ENCODE measurements at regions not wholly inside any gene's neighbourhood (a gene's known extent, or its start where the extent isn't known, plus 50 kb on each side); places are given as distances from the start of the nearest gene placed in this dataset.
A peak's percentile ranks its signal among the peaks of the same experiment; 100 is the strongest.

- H3K36me3 ChIP-seq (replicated peaks; ENCODE audit: low read depth, low read length), result no peaks in the 10 kb centered on the region
- H3K27ac ChIP-seq (ENCODE audit: low read length), result no peak overlapping the region
- peaks cover 23% of the 10 kb centered on the region for H3K4me1 ChIP-seq (ENCODE audit: low read length)
- H4K20me1 ChIP-seq (ENCODE audit: insufficient read depth, low read length), result no peaks in the 10 kb centered on the region
- H3K4me3 ChIP-seq (ENCODE audit: low read length), result no peak overlapping the region
- H3K9me3 ChIP-seq (ENCODE audit: insufficient read depth, low read length), result no peaks in the 10 kb centered on the region
- H3K9ac ChIP-seq (ENCODE audit: low read length), result no peak overlapping the region
- H3K4me2 ChIP-seq (ENCODE audit: low read length), result no peak overlapping the region
- H3K79me2 ChIP-seq (ENCODE audit: low read length), result no peaks in the 10 kb centered on the region
- TF ChIP-seq EZH2phosphoT487 (IDR thresholded peaks at IDR 0.05; ENCODE audit: low read depth), result no peak
- TF ChIP-seq, protein P1, sequence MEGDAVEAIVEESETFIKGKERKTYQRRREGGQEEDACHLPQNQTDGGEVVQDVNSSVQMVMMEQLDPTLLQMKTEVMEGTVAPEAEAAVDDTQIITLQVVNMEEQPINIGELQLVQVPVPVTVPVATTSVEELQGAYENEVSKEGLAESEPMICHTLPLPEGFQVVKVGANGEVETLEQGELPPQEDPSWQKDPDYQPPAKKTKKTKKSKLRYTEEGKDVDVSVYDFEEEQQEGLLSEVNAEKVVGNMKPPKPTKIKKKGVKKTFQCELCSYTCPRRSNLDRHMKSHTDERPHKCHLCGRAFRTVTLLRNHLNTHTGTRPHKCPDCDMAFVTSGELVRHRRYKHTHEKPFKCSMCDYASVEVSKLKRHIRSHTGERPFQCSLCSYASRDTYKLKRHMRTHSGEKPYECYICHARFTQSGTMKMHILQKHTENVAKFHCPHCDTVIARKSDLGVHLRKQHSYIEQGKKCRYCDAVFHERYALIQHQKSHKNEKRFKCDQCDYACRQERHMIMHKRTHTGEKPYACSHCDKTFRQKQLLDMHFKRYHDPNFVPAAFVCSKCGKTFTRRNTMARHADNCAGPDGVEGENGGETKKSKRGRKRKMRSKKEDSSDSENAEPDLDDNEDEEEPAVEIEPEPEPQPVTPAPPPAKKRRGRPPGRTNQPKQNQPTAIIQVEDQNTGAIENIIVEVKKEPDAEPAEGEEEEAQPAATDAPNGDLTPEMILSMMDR (IDR thresholded peaks at IDR 0.05; ENCODE audit: low read depth, low read length), result no peak
- H2AFZ ChIP-seq (ENCODE audit: low read depth, low read length), result no peak overlapping the region
- no peaks in the 10 kb centered on the region for H3K27me3 ChIP-seq (ENCODE audit: low read depth, low read length)
These were observed 64.7 kb upstream of the TOP3B start for GRCh38 chr22:22047266-22047665.

GRCh38 chr22:22046370-22046769, 63.8 kb upstream of the TOP3B start:
- Histone ChIP-seq H4K20me1 (ENCODE audit: insufficient read depth, low read length) (no peaks in the 10 kb centered on the region), H3K9me3 (ENCODE audit: insufficient read depth, low read length) (no peaks in the 10 kb centered on the region), H3K27me3 (ENCODE audit: low read depth, low read length) (no peaks in the 10 kb centered on the region), H2AFZ (ENCODE audit: low read depth, low read length) (no peak overlapping the region), H3K9ac (ENCODE audit: low read length) (no peak overlapping the region), H3K27ac (ENCODE audit: low read length) (no peak overlapping the region), H3K4me3 (ENCODE audit: low read length) (no peak overlapping the region), H3K4me1 (ENCODE audit: low read length) (peaks cover 31% of the 10 kb centered on the region), H3K79me2 (ENCODE audit: low read length) (no peaks in the 10 kb centered on the region), H3K36me3 (replicated peaks; ENCODE audit: low read depth, low read length) (no peaks in the 10 kb centered on the region), H3K4me2 (ENCODE audit: low read length) (no peak overlapping the region)
- no peak for TF ChIP-seq EZH2phosphoT487 (IDR thresholded peaks at IDR 0.05; ENCODE audit: low read depth)
- TF ChIP-seq, protein P1 (IDR thresholded peaks at IDR 0.05; ENCODE audit: low read depth, low read length), result no peak

DNA sequence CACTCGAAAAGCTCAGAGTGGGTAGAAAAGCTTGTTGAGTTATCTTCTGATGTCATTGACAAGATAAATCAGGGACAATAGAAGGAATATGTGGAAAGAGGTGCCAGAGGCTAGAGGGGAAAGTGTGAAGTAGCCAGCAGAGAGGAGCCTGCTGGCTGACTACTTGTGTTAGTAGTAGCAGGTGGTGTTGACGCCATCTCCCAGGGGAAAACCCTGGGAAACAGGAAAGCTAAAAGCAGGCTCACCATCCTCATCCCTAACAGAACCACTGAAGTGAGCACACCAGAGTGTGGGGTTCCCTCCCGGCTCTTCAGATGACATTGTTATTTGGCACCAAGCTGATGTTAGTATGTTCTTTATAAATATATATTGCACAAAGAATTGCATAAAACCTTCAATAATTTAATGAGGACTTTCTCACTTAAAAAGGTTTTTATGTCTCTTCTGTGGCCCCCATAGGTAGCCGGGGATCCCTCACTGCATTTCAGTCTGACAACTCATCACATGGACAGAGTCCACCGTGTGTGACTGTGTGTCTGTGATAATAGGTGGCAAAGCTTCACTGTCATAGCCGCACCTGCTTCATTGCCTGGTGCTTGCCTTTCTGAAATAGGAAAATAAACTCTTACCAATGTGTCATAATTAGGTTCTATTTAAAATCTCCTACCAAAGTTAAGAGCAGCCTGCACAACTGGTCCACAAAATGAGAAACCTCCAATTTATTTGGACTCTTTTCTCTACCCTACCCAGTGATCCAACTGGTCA, 63.2 kb upstream of the TOP3B start:
- no peaks in the 10 kb centered on the region for H3K36me3 ChIP-seq (replicated peaks; ENCODE audit: low read depth, low read length)
- TF ChIP-seq, protein P1 (IDR thresholded peaks at IDR 0.05; ENCODE audit: low read depth, low read length), result no peak
- TF ChIP-seq EZH2phosphoT487 (IDR thresholded peaks at IDR 0.05; ENCODE audit: low read depth), result no peak
- H3K27ac ChIP-seq (ENCODE audit: low read length), result no peak overlapping the region
- peaks cover 31% of the 10 kb centered on the region for H3K4me1 ChIP-seq (ENCODE audit: low read length)
- H3K4me2 ChIP-seq (ENCODE audit: low read length), result no peak overlapping the region
- no peak overlapping the region for H2AFZ ChIP-seq (ENCODE audit: low read depth, low read length)
- no peak overlapping the region for H3K4me3 ChIP-seq (ENCODE audit: low read length)
- H3K27me3 ChIP-seq (ENCODE audit: low read depth, low read length), result no peaks in the 10 kb centered on the region
- H3K9me3 ChIP-seq (ENCODE audit: insufficient read depth, low read length), result no peaks in the 10 kb centered on the region
- no peaks in the 10 kb centered on the region for H3K79me2 ChIP-seq (ENCODE audit: low read length)
- H4K20me1 ChIP-seq (ENCODE audit: insufficient read depth, low read length), result no peaks in the 10 kb centered on the region
- H3K9ac ChIP-seq (ENCODE audit: low read length), result no peak overlapping the region

DNA sequence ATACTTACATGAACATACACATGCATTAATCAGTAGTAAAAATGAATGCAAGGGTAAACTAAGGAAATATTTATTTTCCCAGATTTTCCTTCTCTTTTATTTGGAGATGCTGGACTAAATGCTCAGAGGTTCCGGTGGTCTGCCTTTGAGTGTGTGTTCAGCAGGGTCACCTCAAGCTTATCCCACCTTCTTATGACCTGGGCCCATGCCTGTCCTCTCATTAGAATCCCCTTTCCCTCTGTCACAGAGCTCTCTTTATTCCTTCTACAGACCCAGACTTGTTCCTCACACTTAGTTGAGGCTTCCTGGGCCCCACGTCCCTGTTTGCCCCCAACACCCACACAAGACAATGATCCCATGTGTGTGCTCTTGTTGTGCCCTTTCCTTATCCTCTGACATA, 61.6 kb upstream of the TOP3B start:
- Histone ChIP-seq H3K4me2 (ENCODE audit: low read length) (peak overlapping the region; percentile 37; the same call in 1 of the 2 replicates), H3K4me1 (ENCODE audit: low read length) (peaks cover 31% of the 10 kb centered on the region), H2AFZ (ENCODE audit: low read depth, low read length) (no peak overlapping the region), H3K9ac (ENCODE audit: low read length) (no peak overlapping the region), H3K27me3 (ENCODE audit: low read depth, low read length) (no peaks in the 10 kb centered on the region), H3K9me3 (ENCODE audit: insufficient read depth, low read length) (no peaks in the 10 kb centered on the region), H3K36me3 (replicated peaks; ENCODE audit: low read depth, low read length) (no peaks in the 10 kb centered on the region), H3K27ac (ENCODE audit: low read length) (no peak overlapping the region), H4K20me1 (ENCODE audit: insufficient read depth, low read length) (no peaks in the 10 kb centered on the region), H3K4me3 (ENCODE audit: low read length) (no peak overlapping the region), H3K79me2 (ENCODE audit: low read length) (no peaks in the 10 kb centered on the region)
- TF ChIP-seq, protein P1 (IDR thresholded peaks at IDR 0.05; ENCODE audit: low read depth, low read length), result no peak
- no peak for TF ChIP-seq EZH2phosphoT487 (IDR thresholded peaks at IDR 0.05; ENCODE audit: low read depth)
